H54 (cell line): ENCODE measurements at regions not wholly inside any gene's neighbourhood (a gene's known extent, or its start where the extent isn't known, plus 50 kb on each side); places are given as distances from the start of the nearest gene placed in this dataset.
"Not testable (repeated sequence)": the region's sequence is repeated elsewhere in the genome, so short reads cannot be mapped to it uniquely, and the experiment has no call there.

ENCODE experiments used
- DNase-seq: peaks from one replicate; pipeline ENCODE4 v3.0.0; 2011; ENCODE audit warnings: low spot score, mixed read lengths; ENCODE audit not compliant: insufficient read length
- FAIRE-seq: peaks from 3 replicates; lab custom pipeline; 2011; peaks lifted over from hg19 to GRCh38; lab: Jason Lieb, UNC
- POLR2A ChIP-seq: IDR thresholded peaks from 2 replicates; pipeline ENCODE4 v1.6.1; 2011; ENCODE audit warnings: low read depth, mild to moderate bottlenecking, low read length

GRCh38 chr14:31911160-31911559, 165.9 kb upstream of the ARHGAP5 start:
- FAIRE-seq, result no peak
- TF ChIP-seq POLR2A, result no peak

DNA sequence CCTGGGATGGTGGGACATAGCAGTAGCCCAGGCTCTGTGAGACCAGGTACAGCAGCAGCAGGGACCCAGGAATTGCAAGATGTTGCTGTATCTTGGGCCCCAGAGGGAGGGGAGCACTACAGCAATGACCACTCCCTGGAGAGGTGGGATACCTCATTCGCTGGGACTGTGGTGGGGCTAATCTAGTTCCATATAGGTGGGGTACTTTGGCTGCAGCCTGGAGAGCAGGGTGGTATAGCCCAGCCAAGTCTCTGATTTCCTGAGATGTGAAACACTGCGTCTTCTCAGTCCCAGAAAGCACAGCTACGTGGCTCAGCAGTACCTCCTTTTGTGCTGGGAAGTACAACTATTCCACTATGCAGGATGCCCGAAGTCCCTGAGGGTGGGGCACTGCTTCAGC, 163.7 kb upstream of the ARHGAP5 start:
- no peak for TF ChIP-seq POLR2A
- FAIRE-seq (no peak), DNase-seq (no peak)

More at GRCh38 chr14:31911160-31911559, 165.9 kb upstream of the ARHGAP5 start:
- DNase-seq, result no peak

- FAIRE-seq, result not testable (repeated sequence)
Observed at GRCh38 chr14:31918289-31918688, 158.8 kb upstream of the ARHGAP5 start.

GRCh38 chr14:31920001-31920400, 157.1 kb upstream of the ARHGAP5 start:
- FAIRE-seq (no peak), DNase-seq (no peak)
- TF ChIP-seq POLR2A, result no peak

More at GRCh38 chr14:31918289-31918688, 158.8 kb upstream of the ARHGAP5 start:
- DNase-seq, result not testable (repeated sequence)

DNA sequence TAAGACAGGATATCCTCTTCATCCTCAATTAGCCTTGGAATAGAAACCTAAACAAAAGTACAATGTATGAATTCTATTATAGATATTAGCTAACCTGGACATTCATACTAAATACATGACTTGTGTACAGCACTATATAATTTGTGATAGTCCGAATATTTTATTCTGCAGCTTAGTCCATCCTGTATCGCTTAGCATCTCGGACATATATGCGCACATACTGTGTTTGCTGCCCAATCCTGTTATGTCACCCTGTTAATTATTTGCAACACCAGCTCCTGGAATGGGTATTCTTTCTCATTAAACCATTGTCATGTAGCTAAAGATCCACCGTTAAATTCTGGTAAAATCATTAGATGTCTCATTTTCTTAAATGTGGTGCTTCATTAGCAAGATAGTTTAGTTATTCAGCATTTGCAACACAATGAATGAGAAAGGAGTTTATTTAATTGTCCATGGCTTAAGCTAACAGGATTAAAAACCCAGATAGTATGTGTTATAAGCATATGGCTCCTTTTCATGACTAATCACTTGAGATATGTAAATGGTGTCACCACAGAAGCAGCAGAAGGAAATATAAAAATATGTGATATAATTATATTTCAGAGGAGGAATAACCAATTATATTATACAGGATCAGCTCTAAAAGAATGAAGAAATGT, 156.0 kb upstream of the ARHGAP5 start:
- DNase-seq, result no peak
- no peak for FAIRE-seq
- no peak for TF ChIP-seq POLR2A

GRCh38 chr14:31921721-31922120, 155.4 kb upstream of the ARHGAP5 start:
- DNase-seq, result no peak
- TF ChIP-seq POLR2A, result no peak

GRCh38 chr14:31926123-31926522, 151.0 kb upstream of the ARHGAP5 start:
- TF ChIP-seq POLR2A, result no peak
- DNase-seq, result peak; percentile 11
- FAIRE-seq, result peak; percentile 57

More at GRCh38 chr14:31921721-31922120, 155.4 kb upstream of the ARHGAP5 start:
- FAIRE-seq, result no peak

DNA sequence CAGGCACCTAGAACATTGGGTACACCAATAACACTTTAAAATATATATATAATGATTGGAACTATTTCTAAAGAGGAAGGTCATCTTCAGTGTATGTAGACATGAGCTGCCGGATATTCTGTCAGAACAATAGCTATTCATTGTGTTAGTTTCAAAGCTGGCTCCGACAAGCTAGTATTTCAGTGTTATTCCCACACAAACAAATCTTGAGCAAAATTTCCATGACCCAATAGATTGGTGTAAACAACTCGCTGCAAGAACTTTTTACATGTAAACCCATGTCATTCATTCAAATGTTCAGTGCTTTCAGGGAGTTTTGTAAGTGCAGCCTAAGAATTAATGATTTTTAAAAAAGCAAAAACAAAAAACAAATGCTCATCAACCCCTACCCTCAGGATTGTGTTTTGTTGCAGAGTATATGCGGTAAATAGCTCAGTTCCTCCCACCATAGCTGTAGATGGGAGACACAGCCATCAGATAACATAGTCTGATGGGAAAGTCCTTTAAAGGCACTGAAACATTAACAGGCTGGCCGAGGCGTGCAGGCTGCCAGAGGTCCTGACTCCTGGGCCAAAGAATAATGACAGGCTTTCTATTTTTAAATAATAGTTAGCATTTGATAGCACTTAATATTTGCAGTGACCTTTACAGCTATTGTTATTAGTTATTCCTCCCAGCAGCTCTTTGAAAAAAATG, 150.3 kb upstream of the ARHGAP5 start:
- FAIRE-seq (no peak), DNase-seq (no peak)
- no peak for TF ChIP-seq POLR2A

DNA sequence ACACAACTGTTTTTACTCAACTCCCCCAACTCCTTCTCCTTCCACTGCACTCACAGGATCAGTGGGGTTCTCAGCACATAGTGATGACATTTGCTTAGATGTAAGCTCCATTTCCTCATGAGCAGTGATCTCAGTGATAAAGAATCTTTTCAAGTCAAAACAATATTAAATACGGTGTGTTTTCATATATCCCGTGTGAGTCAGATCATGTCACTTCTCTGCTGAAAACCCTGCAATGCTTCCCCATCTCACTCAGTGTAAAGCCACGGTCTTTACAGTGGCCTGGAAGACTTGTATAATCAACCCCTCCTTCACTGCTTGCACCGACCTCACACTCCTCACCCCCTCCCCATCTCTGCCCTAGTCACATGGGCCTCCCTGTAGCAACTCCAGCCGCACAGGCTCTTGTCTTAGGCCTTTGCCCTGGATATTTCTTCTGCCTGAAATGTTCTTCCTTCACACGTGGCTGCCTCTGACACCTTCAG, 149.7 kb upstream of the ARHGAP5 start:
- peak; percentile 44 for DNase-seq

DNA sequence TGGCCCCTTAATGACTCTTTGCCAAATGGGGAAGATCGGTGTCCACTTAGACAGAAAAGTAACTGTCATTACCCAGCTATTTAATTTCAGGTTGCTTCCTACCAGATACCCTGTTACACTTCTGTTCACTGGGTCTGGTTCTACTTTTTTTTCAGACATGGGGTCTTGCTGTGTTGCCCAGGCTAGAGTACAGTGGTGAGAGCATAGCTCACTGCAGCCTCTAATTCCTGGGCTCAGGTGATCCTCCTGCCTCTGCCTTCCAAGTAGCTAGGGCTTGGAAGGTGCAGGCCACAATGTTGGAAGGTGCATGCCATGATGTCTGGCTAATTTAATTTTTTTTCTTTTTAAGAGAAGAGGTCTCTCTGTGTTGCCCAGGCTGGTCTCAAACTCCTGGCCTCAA, 147.0 kb upstream of the ARHGAP5 start:
- FAIRE-seq (no peak), DNase-seq (no peak)
- no peak for TF ChIP-seq POLR2A

More for the DNA sequence above, 149.7 kb upstream of the ARHGAP5 start:
- TF ChIP-seq POLR2A, result no peak
- FAIRE-seq, result peak; percentile 94

- DNase-seq (no peak), FAIRE-seq (no peak)
- no peak for TF ChIP-seq POLR2A
Observed at GRCh38 chr14:31930493-31931240, 146.4 kb upstream of the ARHGAP5 start.

DNA sequence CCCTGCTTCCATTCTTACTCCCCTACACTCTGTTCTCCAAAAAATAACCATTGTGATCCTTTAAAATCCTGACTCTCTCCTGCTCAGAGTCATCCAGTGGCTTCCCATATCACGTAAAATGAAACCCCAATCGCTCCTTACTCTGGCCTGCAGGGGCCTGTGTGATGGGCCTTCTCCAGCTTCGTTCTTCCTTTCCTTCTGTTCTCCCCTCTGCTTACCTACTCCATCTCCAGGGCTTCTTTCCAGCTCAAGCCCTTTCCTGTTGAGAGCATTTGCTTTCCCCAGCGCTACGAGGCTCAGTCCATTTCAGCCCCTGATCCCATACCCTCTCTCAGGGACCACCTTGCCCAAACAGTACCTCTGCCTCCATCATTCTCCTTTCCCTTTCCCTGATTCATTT, 144.4 kb upstream of the ARHGAP5 start:
- DNase-seq (no peak), FAIRE-seq (no peak)
- no peak for TF ChIP-seq POLR2A

DNA sequence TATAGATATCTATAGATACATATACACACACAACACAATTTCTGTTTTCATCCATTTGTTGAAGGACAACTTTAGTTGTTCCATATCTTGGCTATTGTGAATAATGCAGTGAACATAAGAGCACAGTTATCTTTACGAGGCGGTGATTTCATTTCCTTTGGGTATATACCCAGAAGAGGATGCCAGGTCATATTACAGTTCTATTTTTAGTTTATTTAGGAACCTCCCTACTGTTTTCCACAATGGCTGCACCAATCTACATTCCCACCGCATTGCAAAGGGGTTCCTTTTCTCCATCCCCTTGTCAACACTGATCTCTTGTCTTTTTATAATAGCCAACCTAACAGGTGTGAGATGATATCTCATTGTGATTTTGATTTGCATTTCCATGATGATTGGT, 143.4 kb upstream of the ARHGAP5 start:
- TF ChIP-seq POLR2A, result no peak

GRCh38 chr14:31934767-31935266, 142.3 kb upstream of the ARHGAP5 start:
- FAIRE-seq, result no peak
- DNase-seq, result no peak
- no peak for TF ChIP-seq POLR2A

More for the DNA sequence above, 143.4 kb upstream of the ARHGAP5 start:
- FAIRE-seq (peak; percentile 55), DNase-seq (no peak)
